Epithelial cell of esophagus (primary cell): ENCODE measurements at regions not wholly inside any gene's neighbourhood (a gene's known extent, or its start where the extent isn't known, plus 50 kb on each side); places are given as distances from the start of the nearest gene placed in this dataset.

Experiments used
- DNase-seq: peaks from one replicate; pipeline ENCODE4 v3.0.0; 2010; ENCODE audit warnings: low read depth
- H3K4me3 ChIP-seq: 2 replicates; pipeline ENCODE4 v1.5.1; 2011; ENCODE audit warnings: mild to moderate bottlenecking, low read length, control low read depth
- CTCF ChIP-seq: IDR thresholded peaks from 2 replicates; pipeline ENCODE4 v1.5.1; 2011; ENCODE audit warnings: low read depth, mild to moderate bottlenecking, low read length, control low read depth, inconsistent platforms; ENCODE audit not compliant: insufficient read depth; ENCODE audit errors: missing control alignments

GRCh38 chr4:175891851-175892250 lies 79.8 kb upstream of the GPM6A start:
- peak; percentile 39 for DNase-seq
- TF ChIP-seq CTCF, result no peak
- H3K4me3 ChIP-seq, result no peak overlapping the region

GRCh38 chr4:175905925-175906324 lies 93.9 kb upstream of the GPM6A start:
- no peak for DNase-seq
- no peak for TF ChIP-seq CTCF
- no peak overlapping the region for H3K4me3 ChIP-seq

GRCh38 chr4:175906384-175906783 lies 94.3 kb upstream of the GPM6A start:
- DNase-seq, result no peak
- no peak overlapping the region for H3K4me3 ChIP-seq
- TF ChIP-seq CTCF, result no peak

- no peak for TF ChIP-seq CTCF
- H3K4me3 ChIP-seq, result no peak overlapping the region
- DNase-seq, result no peak
These were observed 98.6 kb upstream of the GPM6A start for GRCh38 chr4:175910700-175911099.

GRCh38 chr4:175916626-175917351 lies 104.7 kb upstream of the GPM6A start:
- no peak for TF ChIP-seq CTCF
- no peak for DNase-seq
- H3K4me3 ChIP-seq, result no peak overlapping the region

GRCh38 chr4:175927121-175927520 lies 115.1 kb upstream of the GPM6A start:
- H3K4me3 ChIP-seq, result no peak overlapping the region
- TF ChIP-seq CTCF, result no peak
- peak; percentile 75 for DNase-seq

- TF ChIP-seq CTCF, result no peak
- no peak overlapping the region for H3K4me3 ChIP-seq
These were observed 117.4 kb upstream of the GPM6A start for GRCh38 chr4:175929441-175929840.

More at GRCh38 chr4:175929441-175929840, 117.4 kb upstream of the GPM6A start:
- peak; percentile 11 for DNase-seq
